Lower lobe of right lung (tissue), 2 donors: ENCODE measurements at regions not wholly inside any gene's neighbourhood (a gene's known extent, or its start where the extent isn't known, plus 50 kb on each side); places are given as distances from the start of the nearest gene placed in this dataset.

Experiments
- ATAC-seq, 2 donors: fragments of 200-7000 bp; cut with Tn5 transposase; one replicate each; pipeline ENCODE4 v1.9.1; 2020 to 2022; ENCODE audit warnings: mild to moderate bottlenecking in 2 of 2, moderate library complexity in 2 of 2
- DNase-seq: peaks from one replicate; pipeline ENCODE4 v3.0.0-alpha.2; 2020
- H3K27ac ChIP-seq: fragments of 200-600 bp; one replicate; pipeline ENCODE4 v1.8.0; 2022
- H3K27me3 ChIP-seq: fragments of 200-600 bp; one replicate; pipeline ENCODE4 v1.8.0; 2022; ENCODE audit warnings: low read depth
- H3K36me3 ChIP-seq: fragments of 200-600 bp; one replicate; pipeline ENCODE4 v1.8.0; 2022; ENCODE audit warnings: mild to moderate bottlenecking
- H3K4me1 ChIP-seq: fragments of 200-600 bp; one replicate; pipeline ENCODE4 v1.8.0; 2022
- H3K4me3 ChIP-seq: fragments of 200-600 bp; one replicate; pipeline ENCODE4 v1.8.0; 2022; ENCODE audit warnings: mild to moderate bottlenecking
- H3K9me3 ChIP-seq: fragments of 200-600 bp; one replicate; pipeline ENCODE4 v1.8.0; 2022
- CTCF ChIP-seq: fragments of 200-600 bp; IDR thresholded peaks from one replicate; pipeline ENCODE4 v1.8.0; 2022; ENCODE audit warnings: antibody characterized with exemption, mild to moderate bottlenecking
- intact Hi-C: fragments of 100-400 bp; cut with DNase I; formaldehyde crosslinking; loops from one replicate; pipeline ENCODE4 v1.11.0; 2022
- donor health status: DM: no; HTN: yes; CAD: no; lungs with severe emphysema.

GRCh38 chr6:15038013-15038791, 207.7 kb upstream of the JARID2 start:
- no peak overlapping the region for H3K4me3 ChIP-seq
- H3K27ac ChIP-seq = no peak overlapping the region
- DNase-seq (no peak), ATAC-seq (no peak)
- intact Hi-C loops = no loop called here
- H3K4me1 ChIP-seq = no peaks in the 10 kb centered on the region
- H3K36me3 ChIP-seq = no peaks in the 10 kb centered on the region
- no peak for TF ChIP-seq CTCF
- no peaks in the 10 kb centered on the region for H3K27me3 ChIP-seq
- H3K9me3 ChIP-seq = no peaks in the 10 kb centered on the region

DNA sequence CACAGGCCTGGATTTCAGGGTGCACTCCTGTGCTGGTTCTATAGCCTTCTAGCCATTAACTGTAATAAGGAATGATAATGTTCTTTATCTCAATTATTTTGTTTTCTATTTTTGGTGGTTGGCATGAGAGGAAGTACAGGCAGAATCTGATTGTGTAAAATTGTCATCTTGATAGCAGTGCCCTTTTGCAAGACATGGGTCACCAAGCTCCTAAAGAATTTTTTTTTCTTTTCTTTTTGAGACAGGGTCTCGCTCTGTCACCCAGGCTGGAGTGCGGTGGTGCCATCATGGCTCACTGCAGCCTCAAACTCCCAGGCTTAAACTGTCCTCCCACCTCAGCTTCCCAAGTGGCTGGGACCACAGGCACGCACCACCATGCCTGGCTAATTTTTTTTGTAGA, 206.7 kb upstream of the JARID2 start:
- no peak for TF ChIP-seq CTCF
- Histone ChIP-seq H3K4me3 (no peak overlapping the region), H3K27me3 (no peaks in the 10 kb centered on the region), H3K36me3 (no peaks in the 10 kb centered on the region), H3K4me1 (no peaks in the 10 kb centered on the region), H3K27ac (no peak overlapping the region), H3K9me3 (no peaks in the 10 kb centered on the region)
- ATAC-seq = no peak
- intact Hi-C loops = no loop called here
- no peak for DNase-seq

- Histone ChIP-seq H3K4me1 (no peaks in the 10 kb centered on the region), H3K27ac (no peak overlapping the region), H3K36me3 (no peaks in the 10 kb centered on the region), H3K27me3 (no peaks in the 10 kb centered on the region), H3K9me3 (no peaks in the 10 kb centered on the region), H3K4me3 (no peak overlapping the region)
- intact Hi-C loops = no loop called here
- no peak for TF ChIP-seq CTCF
- DNase-seq (no peak), ATAC-seq (no peak)
Observed at GRCh38 chr6:15042938-15043337, 202.9 kb upstream of the JARID2 start.

GRCh38 chr6:15044146-15044882, 201.6 kb upstream of the JARID2 start:
- ATAC-seq (no peak), DNase-seq (no peak)
- intact Hi-C loops = no loop called here
- Histone ChIP-seq H3K4me3 (no peak overlapping the region), H3K27ac (no peak overlapping the region), H3K27me3 (no peaks in the 10 kb centered on the region), H3K4me1 (no peaks in the 10 kb centered on the region), H3K9me3 (no peaks in the 10 kb centered on the region), H3K36me3 (no peaks in the 10 kb centered on the region)
- no peak for TF ChIP-seq CTCF

- no peak for TF ChIP-seq CTCF
- intact Hi-C loops = no loop called here
- no peak for ATAC-seq
Observed at GRCh38 chr6:15044948-15045347, 200.9 kb upstream of the JARID2 start.

More at GRCh38 chr6:15044948-15045347, 200.9 kb upstream of the JARID2 start:
- no peaks in the 10 kb centered on the region for H3K36me3 ChIP-seq
- no peak overlapping the region for H3K4me3 ChIP-seq
- H3K27ac ChIP-seq = no peak overlapping the region
- no peaks in the 10 kb centered on the region for H3K9me3 ChIP-seq
- H3K4me1 ChIP-seq = no peaks in the 10 kb centered on the region
- DNase-seq = no peak
- H3K27me3 ChIP-seq = no peaks in the 10 kb centered on the region
